ENCODE measurements at regions not wholly inside any gene's neighbourhood (a gene's known extent, or its start where the extent isn't known, plus 50 kb on each side); places are given as distances from the start of the nearest gene placed in this dataset.

GRCh38 chr3:64903006-64903405 is 215.2 kb upstream of the ADAMTS9 start:
- TF ChIP-seq CTCF (IDR thresholded peaks at IDR 0.05; ENCODE audit: low read depth) = no peak

- TF ChIP-seq CTCF (IDR thresholded peaks at IDR 0.05; ENCODE audit: low read depth) = no peak
Observed at GRCh38 chr3:64901986-64902516, 214.3 kb upstream of the ADAMTS9 start.

GRCh38 chr3:64901522-64901885 is 213.7 kb upstream of the ADAMTS9 start:
- no peak for TF ChIP-seq CTCF (IDR thresholded peaks at IDR 0.05; ENCODE audit: low read depth)

GRCh38 chr3:64900617-64901521 is 213.1 kb upstream of the ADAMTS9 start:
- no peak for TF ChIP-seq CTCF (IDR thresholded peaks at IDR 0.05; ENCODE audit: low read depth)

GRCh38 chr3:64900156-64900555 is 212.4 kb upstream of the ADAMTS9 start:
- TF ChIP-seq CTCF (IDR thresholded peaks at IDR 0.05; ENCODE audit: low read depth) = no peak

GRCh38 chr3:64898941-64899340 is 211.1 kb upstream of the ADAMTS9 start:
- no peak for TF ChIP-seq CTCF (IDR thresholded peaks at IDR 0.05; ENCODE audit: low read depth)

- no peak for TF ChIP-seq CTCF (IDR thresholded peaks at IDR 0.05; ENCODE audit: low read depth)
Observed at GRCh38 chr3:64895991-64896895, 208.4 kb upstream of the ADAMTS9 start.

All from subcutaneous adipose tissue (tissue), 1 donor.